NB4 (cell line): ENCODE measurements at regions not wholly inside any gene's neighbourhood (a gene's known extent, or its start where the extent isn't known, plus 50 kb on each side); places are given as distances from the start of the nearest gene placed in this dataset.

Source experiments
- DNase-seq: peaks from one replicate; pipeline ENCODE4 v3.0.0; 2010; ENCODE audit warnings: low read depth
- H3K4me3 ChIP-seq: one replicate; pipeline ENCODE4 v1.5.1; 2011; ENCODE audit warnings: mild to moderate bottlenecking, low read depth, low read length, moderate library complexity
- CTCF ChIP-seq: IDR thresholded peaks from one replicate; pipeline ENCODE4 v1.5.1; 2012; ENCODE audit warnings: low read depth, low read length
- MAX ChIP-seq: IDR thresholded peaks from 2 replicates; pipeline ENCODE4 v1.6.1; 2011; ENCODE audit warnings: low read depth, low read length
- MYC ChIP-seq: IDR thresholded peaks from 2 replicates; pipeline ENCODE4 v1.6.1; 2011; ENCODE audit warnings: low read depth, low read length
- POLR2A ChIP-seq: IDR thresholded peaks from 2 replicates; pipeline ENCODE4 v1.6.1; 2011; ENCODE audit warnings: mild to moderate bottlenecking; ENCODE audit not compliant: insufficient read length; ENCODE audit errors: extremely low read depth

- no peak for DNase-seq
- H3K4me3 ChIP-seq, result no peak overlapping the region
- TF ChIP-seq MAX, result no peak
- no peak for TF ChIP-seq POLR2A
- TF ChIP-seq CTCF, result no peak
- TF ChIP-seq MYC, result no peak
Measured at GRCh38 chr13:73325723-73326558, 267.1 kb downstream of the KLF5 start.

GRCh38 chr13:73324842-73325722 lies 266.3 kb downstream of the KLF5 start:
- no peak for DNase-seq
- H3K4me3 ChIP-seq, result no peak overlapping the region
- TF ChIP-seq MAX (no peak), POLR2A (no peak), CTCF (no peak), MYC (no peak)

GRCh38 chr13:73323615-73324014 lies 264.8 kb downstream of the KLF5 start:
- TF ChIP-seq POLR2A, result no peak
- no peak for TF ChIP-seq CTCF
- no peak for TF ChIP-seq MAX
- TF ChIP-seq MYC, result no peak
- DNase-seq, result no peak
- H3K4me3 ChIP-seq, result no peak overlapping the region

DNA sequence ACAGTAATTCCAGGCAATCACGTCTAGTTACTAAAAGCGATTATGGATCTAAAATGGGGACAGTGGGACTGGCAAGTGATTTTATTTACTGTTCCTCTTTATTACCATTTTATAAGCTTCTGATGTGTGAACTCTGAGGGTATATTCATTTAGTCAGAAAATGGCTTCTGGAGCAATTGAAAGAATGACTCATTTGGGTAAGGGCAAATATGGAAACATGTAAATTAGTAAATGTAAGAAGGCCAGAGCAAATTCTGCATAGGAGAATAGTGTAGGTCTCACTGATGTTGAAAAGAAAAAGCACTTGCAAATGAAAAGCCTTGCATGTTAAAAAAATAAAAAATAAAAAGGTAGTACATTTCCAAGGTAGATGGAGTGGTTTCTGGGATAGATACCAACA lies 262.2 kb downstream of the KLF5 start:
- TF ChIP-seq POLR2A (no peak), MAX (no peak), CTCF (no peak), MYC (no peak)
- no peak overlapping the region for H3K4me3 ChIP-seq
- no peak for DNase-seq

- DNase-seq, result no peak
- no peak for TF ChIP-seq MYC
- no peak for TF ChIP-seq CTCF
- TF ChIP-seq POLR2A, result no peak
- TF ChIP-seq MAX, result no peak
- H3K4me3 ChIP-seq, result no peak overlapping the region
Measured at GRCh38 chr13:73317140-73317539, 258.3 kb downstream of the KLF5 start.
